ENCODE measurements at regions not wholly inside any gene's neighbourhood (a gene's known extent, or its start where the extent isn't known, plus 50 kb on each side); places are given as distances from the start of the nearest gene placed in this dataset.

DNA sequence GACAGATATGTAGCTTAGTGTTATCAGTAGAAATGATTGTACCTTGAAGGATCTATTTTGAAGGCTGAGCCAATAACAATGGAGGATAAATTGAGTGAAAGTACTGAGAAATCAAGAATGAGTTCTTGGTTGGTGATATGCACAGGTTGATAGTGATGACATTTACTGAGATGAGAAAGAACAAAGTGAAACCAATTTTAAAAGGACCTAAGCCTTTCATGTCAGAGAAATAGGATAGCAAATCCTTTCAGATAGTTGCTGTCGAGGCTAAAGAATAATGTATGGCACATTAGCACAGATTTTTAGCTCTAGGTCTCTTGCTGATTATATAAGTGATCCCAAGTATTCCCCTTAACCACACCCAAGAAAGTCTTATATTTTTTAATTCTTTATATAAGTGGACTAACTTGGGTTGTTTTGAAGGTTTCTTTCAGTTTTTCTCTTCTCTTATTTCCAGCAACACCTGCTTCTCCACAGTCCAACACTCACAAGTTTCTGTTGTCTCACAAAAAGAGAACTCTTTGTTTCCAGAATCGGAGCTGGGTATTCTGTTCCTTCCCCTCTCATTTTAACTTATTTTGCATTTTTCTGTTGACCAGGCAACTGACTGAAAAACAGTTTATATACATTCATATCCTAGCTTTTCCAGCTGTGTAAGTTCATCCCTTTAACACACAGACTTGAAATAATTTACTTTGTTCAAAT is 286.9 kb upstream of the ATP10B start:
- Histone ChIP-seq H3K4me3 (ENCODE audit: control insufficient read depth in 1 of 2, extremely low read depth in 1 of 2, low read length in 1 of 2) (no peak overlapping the region), H3K9me3 (no peaks in the 10 kb centered on the region), H3K27ac (ENCODE audit: low read length) (no peak overlapping the region), H3K27me3 (replicated peaks in 1 of 2; ENCODE audit: control insufficient read depth in 2 of 2, extremely low read depth in 1 of 2, insufficient read depth in 2 of 2, low read length in 1 of 2) (no peaks in the 10 kb centered on the region), H3K4me1 (ENCODE audit: control insufficient read depth in 1 of 2, extremely low read depth in 1 of 2, insufficient read depth in 2 of 2, low read length in 2 of 2) (no peaks in the 10 kb centered on the region), H3K36me3 (ENCODE audit: control insufficient read depth in 2 of 2, extremely low read depth in 1 of 2, insufficient read depth in 1 of 2, low read length in 1 of 2) (no peaks in the 10 kb centered on the region)
- peaks cover 0 to 2% of the 10 kb centered on the region in 2 donors for H3K27me3 Mint-ChIP-seq
- ATAC-seq (replicated peaks in 1 of 4) = no peak
- 60% methylated on average over 1 of the region's 2 CpGs for WGBS (ENCODE audit: insufficient coverage)
- H3K36me3 Mint-ChIP-seq = no peaks in the 10 kb centered on the region
- no peaks in the 10 kb centered on the region for H3K4me1 Mint-ChIP-seq
- no peak overlapping the region for H3K27ac Mint-ChIP-seq
- no peak overlapping the region for H3K4me3 Mint-ChIP-seq
- ChIA-PET POLR2A (no interaction called here), CTCF (no interaction called here)
- no peak for DNase-seq
- peaks cover 0 to 8% (median 7%) of the 10 kb centered on the region in 3 donors for H3K9me3 Mint-ChIP-seq

- H3K27me3 Mint-ChIP-seq = peaks cover 0 to 2% of the 10 kb centered on the region in 2 donors
These were observed 282.9 kb upstream of the ATP10B start for GRCh38 chr5:161134956-161135355.

DNA sequence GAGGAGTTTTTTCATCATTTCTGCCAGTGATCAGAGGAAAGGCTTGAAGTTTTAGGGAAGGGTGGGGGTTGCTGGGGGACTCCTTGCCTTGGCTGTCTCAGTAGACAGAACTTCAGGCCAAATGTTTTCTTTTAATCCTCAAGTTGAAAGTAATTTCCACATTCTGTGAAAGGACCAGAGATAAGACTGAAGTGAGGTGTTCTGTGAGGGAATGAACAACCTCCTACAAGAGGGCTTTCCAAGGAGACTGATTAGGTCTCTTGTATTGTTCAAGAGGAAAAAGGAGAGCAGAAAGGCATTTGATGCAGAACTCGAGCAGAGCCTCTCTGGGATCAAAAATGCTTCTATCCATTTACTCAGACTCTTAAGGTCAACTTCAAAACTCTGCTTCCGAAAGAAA is 282.1 kb upstream of the ATP10B start:
- H3K36me3 Mint-ChIP-seq = no peaks in the 10 kb centered on the region
- H3K9me3 Mint-ChIP-seq = peaks cover 0 to 9% (median 0%) of the 10 kb centered on the region in 3 donors
- H3K9me3 ChIP-seq = no peaks in the 10 kb centered on the region
- no peak overlapping the region for H3K4me3 Mint-ChIP-seq
- ATAC-seq (replicated peaks in 1 of 4) = no peak
- H3K4me1 Mint-ChIP-seq = no peaks in the 10 kb centered on the region
- H3K27ac ChIP-seq (ENCODE audit: low read length) = no peak overlapping the region
- H3K27me3 ChIP-seq (replicated peaks in 1 of 2; ENCODE audit: control insufficient read depth in 2 of 2, extremely low read depth in 1 of 2, insufficient read depth in 2 of 2, low read length in 1 of 2) = no peaks in the 10 kb centered on the region
- no CpG with 5 or more reads among the region's 2 CpGs for WGBS (ENCODE audit: insufficient coverage)
- no peaks in the 10 kb centered on the region for H3K36me3 ChIP-seq (ENCODE audit: control insufficient read depth in 2 of 2, extremely low read depth in 1 of 2, insufficient read depth in 1 of 2, low read length in 1 of 2)
- H3K4me1 ChIP-seq (ENCODE audit: control insufficient read depth in 1 of 2, extremely low read depth in 1 of 2, insufficient read depth in 2 of 2, low read length in 2 of 2) = no peaks in the 10 kb centered on the region
- H3K4me3 ChIP-seq (ENCODE audit: control insufficient read depth in 1 of 2, extremely low read depth in 1 of 2, low read length in 1 of 2) = no peak overlapping the region
- no peak for DNase-seq
- ChIA-PET POLR2A (no interaction called here), CTCF (no interaction called here)
- H3K27ac Mint-ChIP-seq = no peak overlapping the region
- peaks cover 0 to 2% of the 10 kb centered on the region in 2 donors for H3K27me3 Mint-ChIP-seq

More at GRCh38 chr5:161134956-161135355, 282.9 kb upstream of the ATP10B start:
- Mint-ChIP-seq H3K9me3 (peaks cover 0 to 4% (median 0%) of the 10 kb centered on the region in 3 donors), H3K27ac (no peak overlapping the region), H3K4me1 (no peaks in the 10 kb centered on the region), H3K36me3 (no peaks in the 10 kb centered on the region), H3K4me3 (no peak overlapping the region)
- DNase-seq = no peak
- WGBS (ENCODE audit: insufficient coverage) = 65% methylated on average over 3 of the region's 5 CpGs
- Histone ChIP-seq H3K4me1 (ENCODE audit: control insufficient read depth in 1 of 2, extremely low read depth in 1 of 2, insufficient read depth in 2 of 2, low read length in 2 of 2) (no peaks in the 10 kb centered on the region), H3K9me3 (no peaks in the 10 kb centered on the region), H3K36me3 (ENCODE audit: control insufficient read depth in 2 of 2, extremely low read depth in 1 of 2, insufficient read depth in 1 of 2, low read length in 1 of 2) (no peaks in the 10 kb centered on the region), H3K27ac (ENCODE audit: low read length) (no peak overlapping the region), H3K27me3 (replicated peaks in 1 of 2; ENCODE audit: control insufficient read depth in 2 of 2, extremely low read depth in 1 of 2, insufficient read depth in 2 of 2, low read length in 1 of 2) (no peaks in the 10 kb centered on the region), H3K4me3 (ENCODE audit: control insufficient read depth in 1 of 2, extremely low read depth in 1 of 2, low read length in 1 of 2) (no peak overlapping the region)
- POLR2A ChIA-PET = no interaction called here
- no peak for ATAC-seq (replicated peaks in 1 of 4)
- CTCF ChIA-PET = no interaction called here

GRCh38 chr5:161115941-161116340 is 263.9 kb upstream of the ATP10B start:
- Histone ChIP-seq H3K4me3 (ENCODE audit: control insufficient read depth in 1 of 2, extremely low read depth in 1 of 2, low read length in 1 of 2) (no peak overlapping the region), H3K9me3 (no peaks in the 10 kb centered on the region), H3K27ac (ENCODE audit: low read length) (no peak overlapping the region), H3K4me1 (ENCODE audit: control insufficient read depth in 1 of 2, extremely low read depth in 1 of 2, insufficient read depth in 2 of 2, low read length in 2 of 2) (no peaks in the 10 kb centered on the region), H3K27me3 (replicated peaks in 1 of 2; ENCODE audit: control insufficient read depth in 2 of 2, extremely low read depth in 1 of 2, insufficient read depth in 2 of 2, low read length in 1 of 2) (no peaks in the 10 kb centered on the region), H3K36me3 (ENCODE audit: control insufficient read depth in 2 of 2, extremely low read depth in 1 of 2, insufficient read depth in 1 of 2, low read length in 1 of 2) (no peaks in the 10 kb centered on the region)
- ChIA-PET CTCF (no interaction called here), POLR2A (no interaction called here)
- Mint-ChIP-seq H3K36me3 (no peaks in the 10 kb centered on the region), H3K27me3 (no peaks in the 10 kb centered on the region), H3K27ac (no peak overlapping the region), H3K9me3 (peaks cover 0 to 8% (median 0%) of the 10 kb centered on the region in 3 donors), H3K4me1 (no peaks in the 10 kb centered on the region), H3K4me3 (no peak overlapping the region)
- WGBS (ENCODE audit: insufficient coverage) = 88% methylated on average over 2 of the region's 2 CpGs
- no peak for DNase-seq
- no peak for ATAC-seq (replicated peaks in 1 of 4)

DNA sequence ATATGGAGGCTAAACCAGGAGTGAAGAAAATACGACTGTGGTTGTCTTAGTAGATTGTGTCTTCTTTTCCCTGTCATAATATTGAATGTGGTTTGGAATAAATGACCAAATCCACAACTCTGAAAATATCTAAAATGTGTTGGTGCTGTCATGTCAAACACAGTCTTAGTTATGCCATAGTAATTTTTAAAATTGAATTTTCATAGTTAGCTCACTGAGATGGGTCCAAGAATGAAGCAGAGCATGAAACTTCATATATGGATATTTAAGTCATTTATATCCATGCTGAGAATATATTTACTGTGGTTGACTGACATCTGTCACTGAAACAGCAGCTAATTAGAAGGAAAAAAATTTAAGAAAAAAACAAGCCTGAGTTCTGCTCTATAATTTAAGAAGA is 260.4 kb upstream of the ATP10B start:
- CTCF ChIA-PET = no interaction called here
- H3K36me3 ChIP-seq (ENCODE audit: control insufficient read depth in 2 of 2, extremely low read depth in 1 of 2, insufficient read depth in 1 of 2, low read length in 1 of 2) = no peaks in the 10 kb centered on the region
- H3K4me3 Mint-ChIP-seq = no peak overlapping the region
- no peak overlapping the region for H3K27ac ChIP-seq (ENCODE audit: low read length)
- no peak overlapping the region for H3K4me3 ChIP-seq (ENCODE audit: control insufficient read depth in 1 of 2, extremely low read depth in 1 of 2, low read length in 1 of 2)
- POLR2A ChIA-PET = no interaction called here
- DNase-seq (no peak), ATAC-seq (replicated peaks in 1 of 4) (no peak)
- H3K36me3 Mint-ChIP-seq = no peaks in the 10 kb centered on the region
- no CpG with 5 or more reads among the region's 1 CpG for WGBS (ENCODE audit: insufficient coverage)
- H3K27me3 ChIP-seq (replicated peaks in 1 of 2; ENCODE audit: control insufficient read depth in 2 of 2, extremely low read depth in 1 of 2, insufficient read depth in 2 of 2, low read length in 1 of 2) = no peaks in the 10 kb centered on the region
- H3K27ac Mint-ChIP-seq = no peak overlapping the region
- no peaks in the 10 kb centered on the region for H3K4me1 ChIP-seq (ENCODE audit: control insufficient read depth in 1 of 2, extremely low read depth in 1 of 2, insufficient read depth in 2 of 2, low read length in 2 of 2)
- H3K4me1 Mint-ChIP-seq = no peaks in the 10 kb centered on the region
- H3K9me3 ChIP-seq = no peaks in the 10 kb centered on the region
- peaks cover 0 to 8% (median 0%) of the 10 kb centered on the region in 3 donors for H3K9me3 Mint-ChIP-seq
- no peaks in the 10 kb centered on the region for H3K27me3 Mint-ChIP-seq

DNA sequence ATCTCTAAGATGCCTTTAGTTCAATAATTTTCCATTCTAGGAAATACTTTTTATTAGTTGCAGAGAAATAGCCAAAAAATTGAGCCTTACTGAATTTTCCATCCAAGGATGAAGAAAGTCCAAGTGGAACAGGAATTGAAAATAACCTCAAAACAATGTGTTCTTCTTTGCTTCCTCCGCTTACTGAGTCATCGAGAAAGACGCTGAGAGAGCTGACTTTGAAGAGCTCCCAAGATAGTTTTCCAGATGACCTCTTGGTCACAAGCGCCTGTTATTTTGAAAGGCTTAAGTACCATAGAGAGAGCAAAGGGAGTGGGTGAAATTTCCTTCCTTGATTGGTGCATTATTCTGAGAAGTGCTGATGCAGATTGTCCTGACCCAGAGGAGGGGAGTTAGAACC is 253.5 kb upstream of the ATP10B start:
- Histone ChIP-seq H3K4me3 (ENCODE audit: control insufficient read depth in 1 of 2, extremely low read depth in 1 of 2, low read length in 1 of 2) (no peak overlapping the region), H3K36me3 (ENCODE audit: control insufficient read depth in 2 of 2, extremely low read depth in 1 of 2, insufficient read depth in 1 of 2, low read length in 1 of 2) (no peaks in the 10 kb centered on the region), H3K27ac (ENCODE audit: low read length) (no peak overlapping the region), H3K9me3 (no peaks in the 10 kb centered on the region), H3K4me1 (ENCODE audit: control insufficient read depth in 1 of 2, extremely low read depth in 1 of 2, insufficient read depth in 2 of 2, low read length in 2 of 2) (no peaks in the 10 kb centered on the region), H3K27me3 (replicated peaks in 1 of 2; ENCODE audit: control insufficient read depth in 2 of 2, extremely low read depth in 1 of 2, insufficient read depth in 2 of 2, low read length in 1 of 2) (no peaks in the 10 kb centered on the region)
- H3K9me3 Mint-ChIP-seq = peaks cover 0 to 3% (median 0%) of the 10 kb centered on the region in 3 donors
- ATAC-seq (replicated peaks in 1 of 4) = no peak
- H3K27ac Mint-ChIP-seq = no peak overlapping the region
- ChIA-PET CTCF (no interaction called here), POLR2A (no interaction called here)
- H3K27me3 Mint-ChIP-seq = peaks cover 0 to 3% of the 10 kb centered on the region in 2 donors
- H3K4me3 Mint-ChIP-seq = no peak overlapping the region
- 30% methylated on average over 2 of the region's 4 CpGs for WGBS (ENCODE audit: insufficient coverage)
- no peaks in the 10 kb centered on the region for H3K36me3 Mint-ChIP-seq
- H3K4me1 Mint-ChIP-seq = no peaks in the 10 kb centered on the region
- DNase-seq = no peak

DNA sequence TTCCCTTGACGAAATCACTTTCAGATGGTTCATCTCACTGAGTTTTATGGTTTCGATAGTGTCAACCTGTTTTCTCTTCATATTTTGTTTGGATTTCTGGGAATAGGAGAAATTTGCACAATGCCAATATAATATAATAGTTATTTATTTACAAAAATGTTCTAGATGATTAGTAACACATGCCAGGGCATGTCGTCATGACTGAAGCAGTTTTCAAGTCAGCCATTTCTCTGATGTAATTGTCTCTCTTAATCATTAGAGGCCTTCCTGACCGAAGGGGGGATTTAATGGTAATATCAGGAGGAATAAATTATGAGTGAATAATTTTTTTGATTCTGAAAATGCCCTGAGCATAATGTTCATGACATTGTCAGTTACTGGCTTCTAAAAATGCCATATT is 246.5 kb upstream of the ATP10B start:
- POLR2A ChIA-PET = no interaction called here

More for the DNA sequence above, 246.5 kb upstream of the ATP10B start:
- DNase-seq (no peak), ATAC-seq (replicated peaks in 1 of 4) (no peak)
- Histone ChIP-seq H3K4me1 (ENCODE audit: control insufficient read depth in 1 of 2, extremely low read depth in 1 of 2, insufficient read depth in 2 of 2, low read length in 2 of 2) (no peaks in the 10 kb centered on the region), H3K27me3 (replicated peaks in 1 of 2; ENCODE audit: control insufficient read depth in 2 of 2, extremely low read depth in 1 of 2, insufficient read depth in 2 of 2, low read length in 1 of 2) (no peaks in the 10 kb centered on the region), H3K36me3 (ENCODE audit: control insufficient read depth in 2 of 2, extremely low read depth in 1 of 2, insufficient read depth in 1 of 2, low read length in 1 of 2) (no peaks in the 10 kb centered on the region), H3K9me3 (no peaks in the 10 kb centered on the region), H3K4me3 (ENCODE audit: control insufficient read depth in 1 of 2, extremely low read depth in 1 of 2, low read length in 1 of 2) (no peak overlapping the region), H3K27ac (ENCODE audit: low read length) (no peak overlapping the region)
- H3K9me3 Mint-ChIP-seq = no peaks in the 10 kb centered on the region
- no peaks in the 10 kb centered on the region for H3K4me1 Mint-ChIP-seq
- CTCF ChIA-PET = no interaction called here
- WGBS (ENCODE audit: insufficient coverage) = no CpG with 5 or more reads among the region's 4 CpGs
- no peaks in the 10 kb centered on the region for H3K36me3 Mint-ChIP-seq
- no peak overlapping the region for H3K27ac Mint-ChIP-seq
- no peak overlapping the region for H3K4me3 Mint-ChIP-seq
- H3K27me3 Mint-ChIP-seq = no peaks in the 10 kb centered on the region
